Endodermal cell (in vitro differentiated cells): ENCODE measurements at regions not wholly inside any gene's neighbourhood (a gene's known extent, or its start where the extent isn't known, plus 50 kb on each side); places are given as distances from the start of the nearest gene placed in this dataset.

ENCODE experiments used
- DNase-seq: peaks from one replicate; pipeline ENCODE4 v3.0.0-alpha.2; 2017
- H3K27ac ChIP-seq: 2 replicates; pipeline ENCODE4 v1.5.1; 2013; ENCODE audit warnings: mild to moderate bottlenecking, low read depth, low read length, moderate library complexity
- H3K27me3 ChIP-seq: 2 replicates; pipeline ENCODE4 v1.6.1; 2013; ENCODE audit warnings: mild to moderate bottlenecking, low read length, moderate library complexity; ENCODE audit not compliant: insufficient read depth, control insufficient read depth, poor library complexity, severe bottlenecking
- H3K36me3 ChIP-seq: 2 replicates; pipeline ENCODE4 v1.7.0; 2013; ENCODE audit warnings: mild to moderate bottlenecking, low read length, moderate library complexity; ENCODE audit not compliant: control insufficient read depth, insufficient read depth
- H3K4me1 ChIP-seq: one replicate; pipeline ENCODE4 v1.7.0; 2013; ENCODE audit warnings: low read length; ENCODE audit not compliant: control insufficient read depth, insufficient read depth
- H3K4me3 ChIP-seq: 2 replicates; pipeline ENCODE4 v1.5.1; 2013; ENCODE audit warnings: mild to moderate bottlenecking, low read length, moderate library complexity
- H3K9ac ChIP-seq: 2 replicates; pipeline ENCODE4 v1.6.1; 2013; ENCODE audit warnings: mild to moderate bottlenecking, low read length, moderate library complexity; ENCODE audit not compliant: poor library complexity, severe bottlenecking; ENCODE audit errors: extremely low read depth
- H3K9me3 ChIP-seq: 2 replicates; pipeline ENCODE4 v1.6.1; 2013; ENCODE audit warnings: mild to moderate bottlenecking, low read length, moderate library complexity; ENCODE audit not compliant: control insufficient read depth
- H3K27ac Mint-ChIP-seq: 2 replicates; pipeline ENCODE4 v1.8.0; 2020; ENCODE audit warnings: mixed read lengths
- H3K27me3 Mint-ChIP-seq: 2 replicates; pipeline ENCODE4 v1.8.0; 2021; ENCODE audit warnings: mild to moderate bottlenecking, mixed read lengths; ENCODE audit not compliant: insufficient read depth
- H3K36me3 Mint-ChIP-seq: 2 replicates; pipeline ENCODE4 v1.8.0; 2020; ENCODE audit warnings: low read depth, mixed read lengths
- H3K4me1 Mint-ChIP-seq: 2 replicates; pipeline ENCODE4 v1.8.0; 2020; ENCODE audit warnings: mixed read lengths
- H3K4me3 Mint-ChIP-seq: 2 replicates; pipeline ENCODE4 v1.8.0; 2020; ENCODE audit warnings: mild to moderate bottlenecking, moderate library complexity, mixed read lengths
- H3K9me3 Mint-ChIP-seq: 2 replicates; pipeline ENCODE4 v1.8.0; 2020; ENCODE audit warnings: mild to moderate bottlenecking, mixed read lengths
- CTCF ChIP-seq: fragments of 200-600 bp; sonication (generic); conservative IDR thresholded peaks from 2 replicates; pipeline ENCODE4 v1.5.0; 2021; ENCODE audit warnings: antibody characterized with exemption, mild to moderate bottlenecking
- WGBS, 2 experiments: methylation state at CpG; one replicate each; pipeline versions ENCODE4 v1.1.5 to v1.1.7; 2013; ENCODE audit warnings: missing lambda C conversion rate in 2 of 2, mixed read lengths in 1 of 2; ENCODE audit not compliant: insufficient coverage in 1 of 2, insufficient read length in 1 of 2; 5-methylcytosine and 5-hydroxymethylcytosine counted together

- no peak overlapping the region for H3K27ac Mint-ChIP-seq
- H3K27me3 Mint-ChIP-seq, result peaks cover under 1% of the 10 kb centered on the region
- H3K36me3 Mint-ChIP-seq, result no peaks in the 10 kb centered on the region
- peaks cover 3% of the 10 kb centered on the region for H3K4me1 ChIP-seq
- peaks cover 23% of the 10 kb centered on the region for H3K4me1 Mint-ChIP-seq
- H3K9ac ChIP-seq, result no peak overlapping the region
- no peaks in the 10 kb centered on the region for H3K36me3 ChIP-seq
- no peak overlapping the region for H3K4me3 ChIP-seq
- WGBS, 2 experiments, result 94% methylated on average over 6 to 12 of the region's 12 CpGs
- H3K9me3 ChIP-seq, result no peaks in the 10 kb centered on the region
- no peak for TF ChIP-seq CTCF
- no peak overlapping the region for H3K27ac ChIP-seq
- no peak for DNase-seq
- H3K27me3 ChIP-seq, result no peaks in the 10 kb centered on the region
- H3K9me3 Mint-ChIP-seq, result no peaks in the 10 kb centered on the region
- no peak overlapping the region for H3K4me3 Mint-ChIP-seq
These were observed 98.4 kb upstream of the STARD13 start for GRCh38 chr13:33383724-33384577.

- WGBS, 2 experiments, result 85 to 86% methylated on average over 6 to 8 of the region's 8 CpGs
- H3K4me3 ChIP-seq, result no peak overlapping the region
These were observed 102.9 kb upstream of the STARD13 start for GRCh38 chr13:33388286-33388998.

More at GRCh38 chr13:33388286-33388998, 102.9 kb upstream of the STARD13 start:
- Mint-ChIP-seq H3K4me1 (peaks cover 15% of the 10 kb centered on the region), H3K4me3 (no peak overlapping the region), H3K27me3 (no peaks in the 10 kb centered on the region), H3K27ac (no peak overlapping the region), H3K36me3 (no peaks in the 10 kb centered on the region), H3K9me3 (no peaks in the 10 kb centered on the region)
- no peak for DNase-seq
- H3K27me3 ChIP-seq, result no peaks in the 10 kb centered on the region
- no peaks in the 10 kb centered on the region for H3K9me3 ChIP-seq
- peak; percentile 62 for TF ChIP-seq CTCF
- H3K27ac ChIP-seq, result no peak overlapping the region
- peaks cover 3% of the 10 kb centered on the region for H3K4me1 ChIP-seq
- no peaks in the 10 kb centered on the region for H3K36me3 ChIP-seq
- no peak overlapping the region for H3K9ac ChIP-seq
